Superior temporal gyrus (tissue), 1 donor: ENCODE measurements at regions not wholly inside any gene's neighbourhood (a gene's known extent, or its start where the extent isn't known, plus 50 kb on each side); places are given as distances from the start of the nearest gene placed in this dataset.

Experiments
- DNase-seq: peaks from one replicate; pipeline ENCODE4 v3.0.0-alpha.2; 2016; ENCODE audit errors: extremely low spot score

GRCh38 chr17:68812876-68813584 is 142.2 kb downstream of the ABCA8 start:
- no peak for DNase-seq

- no peak for DNase-seq
Observed at GRCh38 chr17:68809148-68809547, 146.0 kb downstream of the ABCA8 start.

- DNase-seq: no peak
Observed at GRCh38 chr17:68807998-68808772, 147.0 kb downstream of the ABCA8 start.

GRCh38 chr17:68805609-68806008 is 149.6 kb downstream of the ABCA8 start:
- DNase-seq: no peak

GRCh38 chr17:68804777-68805520 is 150.2 kb downstream of the ABCA8 start:
- DNase-seq: no peak

GRCh38 chr17:68803164-68803929 is 151.8 kb downstream of the ABCA8 start:
- DNase-seq: no peak

GRCh38 chr17:68801335-68802247 is 153.6 kb downstream of the ABCA8 start:
- no peak for DNase-seq

GRCh38 chr17:68800751-68801150 is 154.4 kb downstream of the ABCA8 start:
- no peak for DNase-seq

- peak; percentile 98 for DNase-seq
Observed at GRCh38 chr17:68794636-68795434, 160.4 kb downstream of the ABCA8 start.

- no peak for DNase-seq
Observed at GRCh38 chr17:68792873-68793272, 162.3 kb downstream of the ABCA8 start.

- DNase-seq: no peak
Observed at GRCh38 chr17:68792042-68792685, 163.0 kb downstream of the ABCA8 start.

GRCh38 chr17:68790931-68791330 is 164.3 kb downstream of the ABCA8 start:
- DNase-seq: no peak

- DNase-seq: no peak
Observed at GRCh38 chr17:68790492-68790891, 164.7 kb downstream of the ABCA8 start.

GRCh38 chr17:68789203-68789962 is 165.8 kb downstream of the ABCA8 start:
- no peak for DNase-seq

- no peak for DNase-seq
Observed at GRCh38 chr17:68785565-68786486, 169.4 kb downstream of the ABCA8 start.

GRCh38 chr17:68784431-68784830 is 170.8 kb downstream of the ABCA8 start:
- DNase-seq: no peak

- no peak for DNase-seq
Observed at GRCh38 chr17:68783861-68784260, 171.3 kb downstream of the ABCA8 start.

GRCh38 chr17:68782789-68783188 is 172.4 kb downstream of the ABCA8 start:
- DNase-seq: no peak
